NCI-H510A (cell line): ENCODE measurements at regions not wholly inside any gene's neighbourhood (a gene's known extent, or its start where the extent isn't known, plus 50 kb on each side); places are given as distances from the start of the nearest gene placed in this dataset.
"Not testable (repeated sequence)": the region's sequence is repeated elsewhere in the genome, so short reads cannot be mapped to it uniquely, and the experiment has no call there.

Experiments used
- DNase-seq: peaks from one replicate; lab custom pipeline; 2025; lab: John Stamatoyannopoulos, UW

GRCh38 chr4:53920116-53920515 lies 144.3 kb downstream of the CHIC2 start:
- DNase-seq = peak; percentile 10

DNA sequence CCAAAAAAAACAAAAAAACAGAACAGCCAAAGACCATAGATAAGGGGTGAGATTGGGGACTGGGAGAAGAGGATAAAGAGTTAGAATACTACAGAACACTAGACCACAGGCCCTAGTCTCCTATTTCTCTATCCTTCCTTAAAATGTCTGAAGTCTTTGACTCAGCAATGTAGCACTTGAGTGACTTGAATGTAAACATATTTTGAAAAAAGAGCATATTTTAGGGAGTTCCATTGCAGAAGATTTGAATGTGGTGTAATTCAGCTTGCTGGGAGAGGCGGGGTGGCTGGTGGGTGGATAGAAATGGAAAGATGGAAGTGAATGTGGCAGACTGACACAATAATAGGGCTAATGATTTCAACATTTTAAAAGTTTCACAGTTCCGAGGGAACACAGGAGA lies 144.9 kb downstream of the CHIC2 start:
- DNase-seq = no peak

DNA sequence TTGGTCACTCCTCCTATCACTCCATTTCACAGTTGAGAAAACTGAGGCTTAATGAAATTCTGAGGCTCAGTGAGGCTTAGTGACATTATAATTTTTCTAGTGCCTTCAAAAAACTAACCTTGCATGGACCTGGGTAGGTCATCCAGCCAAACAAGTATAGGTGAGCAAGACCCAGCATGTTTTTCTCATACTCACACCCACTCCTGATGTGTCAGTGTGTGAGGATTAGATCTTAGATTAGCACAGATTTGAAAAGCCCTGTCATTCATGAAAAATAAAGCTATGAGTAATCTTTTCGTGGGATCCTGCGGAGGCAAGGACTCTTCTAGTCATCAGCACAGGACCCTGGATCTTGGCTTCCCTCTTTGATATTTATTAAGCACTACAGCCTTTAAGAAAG lies 146.7 kb downstream of the CHIC2 start:
- DNase-seq = no peak

- no peak for DNase-seq
Measured at GRCh38 chr4:53916431-53916889, 147.9 kb downstream of the CHIC2 start.

DNA sequence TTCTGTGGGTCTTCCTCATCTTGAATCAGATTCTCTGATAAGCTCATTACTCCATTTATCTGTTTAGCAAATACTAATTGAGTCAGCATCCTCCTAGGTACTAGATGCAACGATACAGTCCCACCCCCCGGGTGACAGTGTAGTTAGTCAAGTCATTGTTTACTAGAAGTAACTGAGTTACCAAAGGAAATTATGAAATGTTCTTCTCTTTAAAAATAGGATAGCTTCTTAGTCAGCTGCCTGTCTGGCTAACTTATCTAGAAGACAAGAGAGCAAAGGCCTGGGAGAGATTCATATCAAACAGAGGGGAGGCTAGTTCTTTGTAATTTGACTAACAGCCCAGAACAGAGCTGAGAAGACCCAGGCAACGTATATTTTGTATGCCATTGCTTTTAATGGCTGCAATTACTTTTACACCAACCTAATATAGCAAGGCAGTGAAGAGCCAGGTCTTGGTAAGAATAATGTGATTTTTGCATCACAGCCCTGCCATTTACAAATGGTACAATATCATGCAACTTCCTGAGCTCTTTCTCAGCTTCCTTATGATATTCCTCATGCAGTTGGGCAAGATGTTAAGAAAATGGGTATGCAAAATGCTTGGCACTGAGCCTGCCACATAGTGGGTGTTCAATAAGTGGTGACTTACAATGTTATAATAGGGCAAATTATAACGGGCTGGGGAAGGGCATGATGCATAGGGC lies 149.9 kb downstream of the CHIC2 start:
- DNase-seq = no peak

DNA sequence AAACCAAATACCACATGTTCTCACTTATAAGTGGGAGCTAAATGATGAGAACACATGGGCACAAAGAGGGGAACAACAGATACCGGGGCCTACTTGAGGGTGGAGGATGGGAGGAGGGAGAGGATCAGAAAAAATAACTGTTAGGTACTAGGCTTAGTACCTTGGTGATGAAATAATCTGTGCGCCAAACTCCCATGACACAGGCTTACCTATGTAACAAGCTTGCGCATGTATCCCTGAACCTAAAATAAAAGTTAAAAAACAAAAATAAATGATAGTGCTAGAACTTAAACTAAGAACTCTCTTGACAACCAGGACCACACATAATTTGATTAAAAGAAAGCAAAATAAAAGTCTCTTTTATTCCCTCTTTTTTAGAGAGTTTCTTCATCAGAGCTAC lies 150.6 kb downstream of the CHIC2 start:
- DNase-seq = no peak

DNA sequence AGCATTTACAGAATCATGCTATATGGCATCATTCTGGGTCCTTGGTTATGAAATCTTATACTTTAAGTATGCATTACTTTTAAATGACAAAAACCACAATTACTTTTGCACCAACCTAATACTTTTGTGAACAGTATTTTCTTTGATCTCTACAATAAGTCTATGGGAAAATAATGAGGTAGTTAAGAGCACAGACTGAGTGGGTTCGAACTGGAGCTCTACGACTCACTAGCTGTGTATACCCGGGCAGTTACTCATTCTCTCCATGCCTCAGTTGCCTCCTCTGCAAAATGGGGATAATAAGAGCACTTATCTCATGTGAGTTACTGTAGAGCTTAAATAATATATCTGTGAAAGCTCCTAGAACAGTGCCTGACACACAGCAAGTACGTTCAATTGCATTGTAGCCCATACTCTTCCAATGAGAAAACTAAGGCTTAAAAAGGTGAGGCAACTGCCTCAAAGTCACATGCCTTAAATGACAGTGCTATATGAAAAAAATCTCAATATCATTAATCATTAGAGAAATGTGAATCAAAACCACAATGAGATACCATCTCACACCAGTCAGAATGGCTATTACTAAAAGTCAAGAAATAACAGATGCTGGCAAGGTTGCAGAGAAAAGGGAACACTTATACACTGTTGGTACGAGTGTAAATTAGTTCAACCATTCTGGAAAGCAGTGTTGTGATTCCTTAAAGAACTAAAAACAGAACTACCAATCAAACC lies 151.5 kb downstream of the CHIC2 start:
- no peak for DNase-seq

DNA sequence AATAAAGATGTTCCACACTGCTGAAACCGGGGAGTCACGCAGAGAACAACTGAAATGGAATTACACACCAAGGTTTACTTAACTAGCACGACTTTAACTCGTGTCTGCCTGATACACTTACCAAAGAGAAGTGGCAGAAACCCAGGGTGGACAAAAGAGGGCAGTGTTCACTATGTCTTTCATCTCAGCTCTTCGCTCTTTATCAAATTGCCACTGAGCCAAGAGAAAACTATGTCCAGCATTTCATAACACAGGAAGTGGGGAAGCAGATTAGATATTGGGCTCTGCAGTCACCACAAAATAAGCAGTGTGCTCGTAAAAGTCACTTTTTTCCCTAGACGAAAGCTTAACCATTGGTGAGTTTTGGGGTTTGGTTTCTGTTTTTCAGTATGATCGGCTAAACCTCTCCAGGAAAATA lies 155.7 kb downstream of the CHIC2 start:
- peak; percentile 34 for DNase-seq

DNA sequence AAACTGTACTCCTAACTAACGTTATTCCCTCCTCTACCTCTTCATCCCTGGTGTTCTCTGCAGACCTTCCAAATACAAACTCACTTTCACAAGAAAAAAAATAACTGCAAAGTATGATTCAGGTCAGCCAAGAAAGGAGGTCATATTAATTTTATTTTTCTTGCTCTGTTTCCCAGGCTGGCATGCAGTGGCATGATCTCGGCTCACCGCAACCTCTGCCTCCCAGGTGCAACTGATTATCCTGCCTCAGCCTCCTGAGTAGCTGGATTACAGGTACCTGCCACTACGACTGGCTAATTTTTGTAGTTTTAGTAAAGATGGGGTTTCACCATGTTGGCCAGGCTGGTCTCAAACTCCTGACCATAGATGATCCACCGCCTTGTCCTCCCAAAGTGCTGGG lies 156.6 kb downstream of the CHIC2 start:
- no peak for DNase-seq

GRCh38 chr4:53906606-53907190 lies 157.7 kb downstream of the CHIC2 start:
- no peak for DNase-seq

DNA sequence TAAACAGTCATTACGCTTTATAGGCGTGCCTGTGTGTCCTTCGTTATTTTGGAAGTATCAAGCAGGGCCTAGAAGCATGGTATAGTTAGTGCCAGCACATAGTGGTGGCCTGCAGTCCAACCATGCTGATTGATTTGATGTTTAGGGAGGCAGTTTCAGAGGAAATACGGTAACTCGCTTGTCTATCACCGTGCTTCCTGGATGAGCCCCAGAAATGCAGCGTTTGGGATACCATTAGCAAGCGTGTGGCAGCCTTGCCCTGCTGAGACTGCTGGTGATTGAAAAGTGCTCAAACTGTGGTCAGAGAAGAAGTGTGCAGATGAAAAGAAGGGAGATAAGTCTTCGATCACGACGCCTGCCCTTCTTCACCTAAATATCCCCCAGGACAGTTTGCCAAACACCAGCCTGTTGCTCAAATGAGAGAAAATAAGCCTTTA lies 158.4 kb downstream of the CHIC2 start:
- peak; percentile 61 for DNase-seq

DNA sequence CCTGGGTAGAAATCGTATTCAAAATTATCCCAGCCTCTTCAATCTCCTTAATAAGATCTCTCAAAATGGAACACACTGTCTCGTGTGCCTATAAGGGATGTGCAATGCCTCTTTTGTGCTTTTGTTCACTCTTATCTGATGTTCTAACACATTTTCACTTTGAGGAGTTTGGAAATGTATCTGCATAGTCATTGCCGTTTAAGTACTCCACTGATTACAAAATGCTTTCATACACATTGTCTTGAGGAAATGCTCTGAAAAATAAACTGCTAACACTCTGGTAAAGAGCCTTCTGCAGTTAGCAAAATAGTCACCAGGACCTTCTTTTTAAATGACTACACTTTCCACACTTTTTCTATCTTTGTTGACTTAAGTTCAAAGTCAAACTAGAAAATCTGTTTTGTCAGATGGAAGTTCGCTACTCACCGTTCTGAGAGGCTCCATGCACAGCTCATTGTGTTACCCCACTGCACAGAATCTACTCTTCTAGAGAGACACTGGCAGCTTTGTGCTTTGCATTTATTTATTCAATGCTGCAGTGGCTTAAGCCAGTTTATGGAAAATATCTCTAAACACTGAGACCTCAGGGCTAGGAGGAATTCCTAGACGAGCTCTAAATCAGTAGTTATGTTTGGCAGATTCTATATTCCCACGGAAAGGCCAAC lies 159.0 kb downstream of the CHIC2 start:
- DNase-seq = no peak

- DNase-seq = no peak
Measured at GRCh38 chr4:53902786-53903185, 161.6 kb downstream of the CHIC2 start.

- DNase-seq = no peak
Measured at GRCh38 chr4:53900271-53900649, 164.1 kb downstream of the CHIC2 start.

DNA sequence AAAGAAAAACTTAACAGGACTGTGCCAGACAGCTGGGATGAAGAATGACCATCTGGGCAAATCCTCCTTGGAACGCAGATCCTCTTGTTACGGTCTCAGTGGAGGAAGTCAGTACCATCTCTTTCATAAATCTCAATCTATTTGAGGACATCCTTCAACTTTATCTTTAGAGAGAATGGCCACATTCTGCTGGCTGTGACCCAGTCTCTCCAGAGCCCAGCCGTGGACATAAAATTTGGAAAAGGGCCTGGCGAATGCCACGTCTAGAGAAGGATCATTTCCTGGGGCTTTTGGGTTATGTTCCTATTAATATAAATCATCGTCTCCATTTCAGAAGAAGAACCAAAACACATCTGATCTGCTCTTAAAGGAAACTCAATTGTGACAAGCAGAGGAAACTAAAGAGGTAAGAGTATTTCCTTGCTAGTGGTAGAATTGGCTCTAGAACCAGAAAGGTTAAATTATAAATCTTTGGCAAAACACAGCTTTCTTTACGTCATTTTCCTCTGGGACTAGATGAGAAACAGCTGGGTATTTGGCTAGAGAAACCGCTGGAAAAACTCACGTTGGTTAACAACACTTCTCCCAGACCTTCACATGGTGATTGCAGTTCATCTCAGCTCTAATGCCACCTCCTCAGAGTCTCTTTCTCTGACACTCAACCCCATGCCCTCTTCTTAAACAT lies 164.7 kb downstream of the CHIC2 start:
- no peak for DNase-seq

DNA sequence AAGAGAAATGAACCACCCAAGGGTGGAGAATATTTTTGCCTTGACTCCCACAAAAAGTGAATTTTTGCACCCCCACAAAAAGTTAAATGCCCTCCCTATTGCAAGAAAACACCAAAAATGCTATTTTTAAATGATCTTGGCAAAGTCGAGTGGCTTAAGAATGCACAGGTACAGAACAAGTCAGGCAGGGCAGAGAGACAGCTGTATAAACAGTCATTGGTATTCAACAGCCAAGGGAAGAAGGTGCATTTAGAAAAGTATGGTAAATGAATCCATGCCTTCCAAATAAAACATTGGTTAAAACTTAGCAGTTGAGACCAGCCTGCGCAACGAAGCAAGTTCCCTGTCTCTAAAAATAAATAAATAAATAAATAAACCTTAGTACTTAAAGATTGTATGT lies 169.3 kb downstream of the CHIC2 start:
- no peak for DNase-seq

- no peak for DNase-seq
Measured at GRCh38 chr4:53890461-53890860, 173.9 kb downstream of the CHIC2 start.

GRCh38 chr4:53889326-53890055 lies 174.9 kb downstream of the CHIC2 start:
- DNase-seq = no peak

GRCh38 chr4:53886090-53886489 lies 178.3 kb downstream of the CHIC2 start:
- DNase-seq = no peak

DNA sequence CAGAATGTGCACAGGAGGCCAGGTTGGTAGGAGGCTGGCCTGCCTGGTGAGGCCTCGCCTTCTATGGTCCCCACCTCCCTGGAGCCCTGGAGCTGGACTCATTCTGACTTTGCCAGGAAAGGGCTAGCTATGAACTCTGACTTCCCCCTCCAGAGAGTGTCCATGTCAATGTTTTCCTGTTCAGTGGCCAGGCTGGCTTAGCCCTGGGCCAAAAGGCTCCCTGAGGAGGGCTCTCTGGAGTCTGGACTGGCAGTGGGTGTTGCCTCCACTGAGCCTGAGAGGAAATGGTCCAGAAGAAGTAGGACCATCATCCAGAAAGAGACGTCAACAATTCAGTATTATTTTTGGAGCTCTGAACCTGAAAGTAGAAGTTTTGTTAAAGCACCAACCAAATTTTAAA lies 178.7 kb downstream of the CHIC2 start:
- no peak for DNase-seq

DNA sequence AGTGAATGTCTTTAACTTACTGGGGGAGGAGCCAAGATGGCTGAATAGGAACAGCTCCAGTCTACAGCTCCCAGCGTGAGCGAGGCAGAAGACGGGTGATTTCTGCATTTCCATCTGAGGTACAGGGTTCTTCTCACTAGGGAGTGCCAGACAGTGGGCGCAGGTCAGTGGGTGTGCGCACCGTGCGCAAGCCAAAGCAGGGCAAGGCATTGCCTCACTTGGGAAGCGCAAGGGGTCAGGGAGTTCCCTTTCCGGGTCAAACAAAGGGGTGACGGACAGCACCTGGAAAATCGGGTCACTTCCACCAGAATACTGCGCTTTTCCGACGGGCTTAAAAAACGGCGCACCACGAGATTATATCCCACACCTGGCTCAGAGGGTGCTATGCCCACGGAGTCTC lies 187.3 kb downstream of the CHIC2 start:
- not testable (repeated sequence) for DNase-seq
